AG09309 (cell line): ENCODE measurements at regions not wholly inside any gene's neighbourhood (a gene's known extent, or its start where the extent isn't known, plus 50 kb on each side); places are given as distances from the start of the nearest gene placed in this dataset.

Source experiments
- DNase-seq: peaks from one replicate; pipeline ENCODE4 v3.0.0-alpha.2; 2010; ENCODE audit warnings: low read depth
- H3K4me3 ChIP-seq: 2 replicates; pipeline ENCODE4 v1.5.1; 2011; ENCODE audit warnings: mild to moderate bottlenecking, low read depth, low read length, moderate library complexity; ENCODE audit not compliant: control insufficient read depth
- TF ChIP-seq, protein P1 (sequence below): IDR thresholded peaks from 2 replicates; pipeline ENCODE4 v1.5.1; 2011; ENCODE audit warnings: mild to moderate bottlenecking, low read depth, low read length, inconsistent platforms; ENCODE audit not compliant: insufficient read depth, control insufficient read depth; ENCODE audit errors: missing control alignments

DNA sequence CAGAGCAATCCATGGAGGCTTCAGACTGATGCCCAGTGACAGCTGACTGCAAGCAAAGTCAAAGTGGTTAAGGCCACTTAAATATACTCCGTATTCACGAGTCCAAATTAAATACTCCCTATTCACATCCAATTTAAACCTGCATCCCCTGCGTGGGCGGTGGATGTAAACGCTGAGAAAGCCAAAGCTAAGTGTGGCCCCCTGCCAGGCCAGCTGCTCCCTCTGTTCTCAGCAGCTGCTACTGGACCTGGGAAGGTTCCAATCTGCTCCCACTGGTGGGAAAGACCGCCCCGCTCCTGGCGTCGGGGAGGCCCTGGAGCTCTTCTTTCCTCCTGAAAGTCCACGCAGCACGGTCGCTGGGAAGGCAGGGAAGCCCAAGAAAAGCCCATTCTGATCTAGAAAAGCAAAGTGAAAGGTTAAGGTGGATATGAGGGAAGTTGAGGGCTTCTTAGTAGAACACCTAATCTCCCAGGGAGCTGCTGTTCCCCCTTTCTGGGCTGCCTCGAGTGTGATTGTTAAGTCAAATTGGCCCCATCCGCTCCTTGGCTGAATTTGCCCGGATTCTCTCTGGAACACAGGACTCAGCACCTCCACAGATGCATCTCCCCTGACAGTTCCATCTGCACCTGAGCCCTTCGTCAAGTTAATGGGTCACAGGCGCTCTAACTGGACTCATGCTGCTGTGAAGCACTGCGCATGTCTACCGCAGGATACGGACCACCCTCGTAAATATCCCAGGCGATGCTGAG is 205.5 kb downstream of the USP12 start:
- TF ChIP-seq, protein P1, sequence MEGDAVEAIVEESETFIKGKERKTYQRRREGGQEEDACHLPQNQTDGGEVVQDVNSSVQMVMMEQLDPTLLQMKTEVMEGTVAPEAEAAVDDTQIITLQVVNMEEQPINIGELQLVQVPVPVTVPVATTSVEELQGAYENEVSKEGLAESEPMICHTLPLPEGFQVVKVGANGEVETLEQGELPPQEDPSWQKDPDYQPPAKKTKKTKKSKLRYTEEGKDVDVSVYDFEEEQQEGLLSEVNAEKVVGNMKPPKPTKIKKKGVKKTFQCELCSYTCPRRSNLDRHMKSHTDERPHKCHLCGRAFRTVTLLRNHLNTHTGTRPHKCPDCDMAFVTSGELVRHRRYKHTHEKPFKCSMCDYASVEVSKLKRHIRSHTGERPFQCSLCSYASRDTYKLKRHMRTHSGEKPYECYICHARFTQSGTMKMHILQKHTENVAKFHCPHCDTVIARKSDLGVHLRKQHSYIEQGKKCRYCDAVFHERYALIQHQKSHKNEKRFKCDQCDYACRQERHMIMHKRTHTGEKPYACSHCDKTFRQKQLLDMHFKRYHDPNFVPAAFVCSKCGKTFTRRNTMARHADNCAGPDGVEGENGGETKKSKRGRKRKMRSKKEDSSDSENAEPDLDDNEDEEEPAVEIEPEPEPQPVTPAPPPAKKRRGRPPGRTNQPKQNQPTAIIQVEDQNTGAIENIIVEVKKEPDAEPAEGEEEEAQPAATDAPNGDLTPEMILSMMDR: no peak
- DNase-seq: no peak
- no peak overlapping the region for H3K4me3 ChIP-seq

DNA sequence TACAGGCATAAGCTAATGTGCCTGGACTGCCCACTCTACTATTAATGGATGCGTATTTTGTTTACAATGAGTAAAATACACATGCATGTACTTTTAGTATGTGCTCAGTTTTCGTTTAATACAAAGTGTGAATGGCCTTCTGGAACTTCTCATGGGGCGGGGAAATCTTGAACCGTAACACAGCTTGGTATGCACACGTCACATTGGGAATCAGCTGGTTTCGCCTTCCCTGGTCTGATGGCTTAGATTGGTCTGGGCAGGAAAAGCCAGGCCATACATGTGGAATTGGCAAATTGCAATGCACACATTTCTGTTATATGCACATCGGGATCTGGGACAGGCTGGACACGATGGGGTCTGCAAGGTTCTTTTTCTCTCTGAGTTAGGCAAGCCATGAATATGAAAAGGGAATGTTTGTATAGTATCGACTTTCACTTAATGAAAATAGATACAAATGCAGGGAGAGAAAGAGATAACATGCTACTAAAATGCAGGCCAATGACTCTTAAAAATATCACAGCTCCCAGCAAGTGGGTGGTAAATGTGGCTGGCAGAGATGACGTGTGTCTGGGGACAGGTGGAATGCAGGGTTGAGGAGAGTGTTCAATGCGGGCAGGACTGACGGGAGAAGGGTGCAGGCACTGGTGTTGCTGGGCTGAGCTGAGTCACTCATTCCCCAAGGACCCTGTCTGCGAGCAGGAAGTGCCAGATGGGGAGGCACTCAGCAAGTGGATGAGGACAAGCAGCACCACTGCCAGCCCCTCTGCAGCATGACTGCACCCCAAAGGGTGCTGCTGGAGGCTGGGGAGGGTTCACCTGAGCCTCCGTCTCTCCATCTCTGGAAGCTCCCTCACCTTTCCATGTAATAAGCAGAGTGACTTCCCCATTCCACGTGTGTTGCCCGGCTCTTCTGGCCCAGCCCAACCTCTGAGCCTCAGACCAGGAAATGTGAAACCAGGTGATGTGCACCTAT is 204.0 kb upstream of the GPR12 start:
- DNase-seq: no peak
- TF ChIP-seq, protein P1: no peak
- no peak overlapping the region for H3K4me3 ChIP-seq

DNA sequence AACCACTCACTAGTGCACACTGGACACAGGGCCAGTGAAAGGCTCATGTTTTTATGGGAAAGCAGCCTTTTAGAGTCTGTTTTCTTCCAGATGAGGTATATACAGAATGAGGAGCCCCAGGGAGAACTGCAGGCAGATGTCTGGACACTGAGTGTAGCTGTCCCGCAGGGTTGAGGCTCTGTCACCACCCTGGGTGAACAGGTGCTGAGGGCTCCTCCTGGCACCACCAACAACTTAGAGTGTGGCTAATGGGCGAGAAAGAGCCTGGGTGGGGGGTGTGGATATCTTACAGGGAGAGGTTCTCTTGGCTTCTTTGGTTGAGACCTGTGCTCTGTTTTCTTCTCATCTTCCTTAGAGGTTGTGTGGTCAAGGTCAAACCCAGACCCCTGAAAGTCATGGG is 202.1 kb upstream of the GPR12 start:
- TF ChIP-seq, protein P1: no peak
- DNase-seq: no peak
- no peak overlapping the region for H3K4me3 ChIP-seq

DNA sequence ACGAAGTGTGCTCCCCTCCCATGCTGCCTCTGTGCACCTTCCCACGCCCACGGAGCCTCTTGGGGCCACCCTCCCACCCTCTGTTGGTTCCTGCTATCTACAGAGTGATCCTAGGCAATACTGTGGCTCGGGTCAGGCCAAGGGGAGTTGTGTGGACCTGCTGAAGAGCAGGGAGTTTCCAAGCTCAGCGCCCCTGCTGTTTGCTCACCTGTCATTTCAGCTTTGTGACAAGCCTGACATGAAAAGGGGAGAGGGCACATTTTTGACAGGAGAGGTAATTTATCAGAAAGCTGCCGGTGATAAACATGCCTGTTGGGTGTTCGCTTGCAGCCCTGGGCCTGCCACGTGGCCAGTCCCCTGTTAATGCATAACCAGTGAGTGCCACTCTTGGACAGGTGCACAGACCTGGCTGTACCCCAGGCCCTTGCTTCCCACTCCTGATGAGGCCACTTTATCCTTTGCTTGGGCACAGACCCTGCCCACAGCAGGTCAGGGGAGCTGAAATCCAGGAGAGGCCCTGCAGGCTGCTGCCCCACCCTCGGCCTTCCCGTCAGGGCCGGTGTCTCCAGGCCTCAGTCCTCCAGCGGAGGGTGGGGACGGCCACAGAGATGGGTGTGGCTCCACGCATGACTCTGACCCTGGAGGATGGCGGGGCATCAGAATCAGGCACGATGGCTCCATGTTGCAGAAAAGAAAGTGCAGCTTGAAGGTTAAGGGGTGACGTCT is 201.5 kb upstream of the GPR12 start:
- no peak for DNase-seq
- no peak overlapping the region for H3K4me3 ChIP-seq
- TF ChIP-seq, protein P1: no peak

DNA sequence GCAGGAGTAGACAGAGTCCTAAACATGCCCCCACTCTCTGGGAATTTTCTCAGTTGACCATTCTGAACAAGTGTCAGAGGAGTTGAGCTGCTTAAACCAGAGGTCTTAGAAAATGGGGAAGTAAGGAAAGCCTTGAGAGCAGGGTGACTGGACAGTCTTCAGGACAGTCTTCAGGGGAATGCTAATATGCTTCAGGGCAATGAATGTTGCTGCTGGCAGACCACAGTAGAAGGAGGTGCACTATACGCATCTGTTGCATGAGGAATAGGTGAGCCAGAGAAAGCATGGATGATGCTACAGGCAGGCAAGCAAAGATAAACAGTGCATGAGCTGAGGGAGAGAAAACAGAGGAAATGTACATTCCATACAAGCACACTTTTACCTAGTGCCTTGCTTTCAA is 196.6 kb upstream of the GPR12 start:
- no peak for DNase-seq
- no peak overlapping the region for H3K4me3 ChIP-seq
- TF ChIP-seq, protein P1: no peak

DNA sequence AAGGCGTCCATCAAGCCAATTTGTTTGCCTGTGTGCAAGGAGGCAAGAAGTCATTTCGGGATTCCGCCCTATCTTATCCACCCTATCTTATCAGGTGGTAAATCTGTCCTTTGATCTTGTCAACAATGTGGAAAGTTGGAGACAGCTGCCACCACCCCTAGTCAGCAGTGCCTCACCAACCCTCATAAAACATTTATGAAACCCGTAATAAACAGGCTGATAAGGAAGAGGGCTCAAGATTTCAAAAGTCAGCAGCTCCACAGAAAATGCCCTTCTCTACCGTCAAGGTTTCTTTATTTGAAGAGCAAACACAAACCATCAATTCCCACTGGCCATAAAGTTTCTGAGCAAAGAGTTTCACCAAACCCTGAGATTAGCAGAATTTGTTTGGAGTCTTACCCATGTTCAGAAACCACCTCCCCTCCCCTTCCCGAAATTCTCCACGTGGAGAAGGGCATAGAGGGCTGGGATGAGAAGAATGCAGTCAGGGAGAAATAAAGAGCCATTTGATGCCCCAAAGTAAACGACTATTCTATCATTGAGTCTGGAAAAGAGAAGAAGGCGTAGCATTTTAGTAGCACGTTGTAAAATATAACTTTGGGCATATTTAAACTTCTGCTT is 196.0 kb upstream of the GPR12 start:
- no peak overlapping the region for H3K4me3 ChIP-seq
- TF ChIP-seq, protein P1: no peak
- no peak for DNase-seq
